Loucy (cell line): ENCODE measurements at regions not wholly inside any gene's neighbourhood (a gene's known extent, or its start where the extent isn't known, plus 50 kb on each side); places are given as distances from the start of the nearest gene placed in this dataset.

Experiments
- EZH2phosphoT487 ChIP-seq: fragments of 200-600 bp; IDR thresholded peaks from 2 replicates; pipeline ENCODE4 v1.6.1; 2018; ENCODE audit warnings: antibody characterized with exemption, mild to moderate bottlenecking, moderate library complexity, borderline replicate concordance
- TF ChIP-seq, protein P1 (sequence below): fragments of 200-600 bp; sonication (generic); conservative IDR thresholded peaks from 2 replicates; pipeline ENCODE4 v1.5.1; 2014; ENCODE audit warnings: mild to moderate bottlenecking, antibody characterized with exemption, low read length

GRCh38 chr9:21546949-21547348 lies 64.8 kb upstream of the IFNE start:
- TF ChIP-seq, protein P1, sequence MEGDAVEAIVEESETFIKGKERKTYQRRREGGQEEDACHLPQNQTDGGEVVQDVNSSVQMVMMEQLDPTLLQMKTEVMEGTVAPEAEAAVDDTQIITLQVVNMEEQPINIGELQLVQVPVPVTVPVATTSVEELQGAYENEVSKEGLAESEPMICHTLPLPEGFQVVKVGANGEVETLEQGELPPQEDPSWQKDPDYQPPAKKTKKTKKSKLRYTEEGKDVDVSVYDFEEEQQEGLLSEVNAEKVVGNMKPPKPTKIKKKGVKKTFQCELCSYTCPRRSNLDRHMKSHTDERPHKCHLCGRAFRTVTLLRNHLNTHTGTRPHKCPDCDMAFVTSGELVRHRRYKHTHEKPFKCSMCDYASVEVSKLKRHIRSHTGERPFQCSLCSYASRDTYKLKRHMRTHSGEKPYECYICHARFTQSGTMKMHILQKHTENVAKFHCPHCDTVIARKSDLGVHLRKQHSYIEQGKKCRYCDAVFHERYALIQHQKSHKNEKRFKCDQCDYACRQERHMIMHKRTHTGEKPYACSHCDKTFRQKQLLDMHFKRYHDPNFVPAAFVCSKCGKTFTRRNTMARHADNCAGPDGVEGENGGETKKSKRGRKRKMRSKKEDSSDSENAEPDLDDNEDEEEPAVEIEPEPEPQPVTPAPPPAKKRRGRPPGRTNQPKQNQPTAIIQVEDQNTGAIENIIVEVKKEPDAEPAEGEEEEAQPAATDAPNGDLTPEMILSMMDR = no peak
- no peak for TF ChIP-seq EZH2phosphoT487
